HG03354 (cell line): ENCODE measurements at regions not wholly inside any gene's neighbourhood (a gene's known extent, or its start where the extent isn't known, plus 50 kb on each side); places are given as distances from the start of the nearest gene placed in this dataset.

Experiments
- ATAC-seq: cut with Tn5 transposase; IDR thresholded peaks from one replicate; pipeline ENCODE4 v1.9.1; 2021; ENCODE audit warnings: mild to moderate bottlenecking; ENCODE audit not compliant: unreplicated experiment, poor library complexity, severe bottlenecking

GRCh38 chr20:11212902-11213301 is 539.1 kb upstream of the JAG1 start:
- no peak for ATAC-seq

GRCh38 chr20:11214256-11214840 is 540.5 kb upstream of the JAG1 start:
- no peak for ATAC-seq

- no peak for ATAC-seq
Observed at GRCh38 chr20:11216451-11217314, 542.9 kb upstream of the JAG1 start.

GRCh38 chr20:11217326-11218172 is 543.8 kb upstream of the JAG1 start:
- ATAC-seq = no peak

- ATAC-seq = no peak
Observed at GRCh38 chr20:11218173-11218680, 544.4 kb upstream of the JAG1 start.

GRCh38 chr20:11219192-11219591 is 545.4 kb upstream of the JAG1 start:
- ATAC-seq = no peak

GRCh38 chr20:11221046-11221445 is 547.2 kb upstream of the JAG1 start:
- no peak for ATAC-seq

- no peak for ATAC-seq
Observed at GRCh38 chr20:11222243-11222642, 548.4 kb upstream of the JAG1 start.

- no peak for ATAC-seq
Observed at GRCh38 chr20:11227602-11228001, 553.8 kb upstream of the JAG1 start.

- no peak for ATAC-seq
Observed at GRCh38 chr20:11229772-11230171, 556.0 kb upstream of the JAG1 start.

GRCh38 chr20:11230999-11231398 is 557.2 kb upstream of the JAG1 start:
- ATAC-seq = no peak

- ATAC-seq = no peak
Observed at GRCh38 chr20:11231742-11232648, 558.2 kb upstream of the JAG1 start.

- no peak for ATAC-seq
Observed at GRCh38 chr20:11232896-11233295, 559.1 kb upstream of the JAG1 start.

- no peak for ATAC-seq
Observed at GRCh38 chr20:11234181-11234580, 560.4 kb upstream of the JAG1 start.

GRCh38 chr20:11234608-11235007 is 560.8 kb upstream of the JAG1 start:
- ATAC-seq = peak; percentile 44

- ATAC-seq = no peak
Observed at GRCh38 chr20:11235058-11235457, 561.3 kb upstream of the JAG1 start.

- no peak for ATAC-seq
Observed at GRCh38 chr20:11242320-11242719, 568.5 kb upstream of the JAG1 start.

- ATAC-seq = no peak
Observed at GRCh38 chr20:11245431-11245830, 571.6 kb upstream of the JAG1 start.

GRCh38 chr20:11246251-11246775 is 572.5 kb upstream of the JAG1 start:
- ATAC-seq = no peak
